Cardiac muscle cell (in vitro differentiated cells and primary cell): ENCODE measurements at regions not wholly inside any gene's neighbourhood (a gene's known extent, or its start where the extent isn't known, plus 50 kb on each side); places are given as distances from the start of the nearest gene placed in this dataset.

Experiments
- DNase-seq, 2 donors: peaks; one replicate each; pipeline versions ENCODE4 v3.0.0 to v3.0.0-alpha.2; 2010 to 2017; ENCODE audit warnings: low read depth in 1 of 2, low spot score in 1 of 2
- H3K27ac ChIP-seq: fragments of 200-600 bp; sonication (generic); 2 replicates; pipeline ENCODE4 v1.5.1; 2016
- H3K27me3 ChIP-seq: fragments of 200-600 bp; sonication (generic); 2 replicates; pipeline ENCODE4 v1.6.0; 2016; ENCODE audit warnings: control low read depth
- H3K36me3 ChIP-seq: fragments of 200-600 bp; sonication (generic); 2 replicates; pipeline ENCODE4 v1.5.1; 2016; ENCODE audit warnings: control low read depth
- H3K4me1 ChIP-seq: fragments of 200-600 bp; sonication (generic); 2 replicates; pipeline ENCODE4 v1.8.1; 2017; ENCODE audit warnings: low read depth, mild to moderate bottlenecking, mixed run types
- H3K4me3 ChIP-seq: fragments of 200-600 bp; sonication (generic); 2 replicates; pipeline ENCODE4 v1.5.1; 2016; ENCODE audit warnings: mild to moderate bottlenecking
- H3K9me3 ChIP-seq: fragments of 200-600 bp; sonication (generic); 2 replicates; pipeline ENCODE4 v1.5.1; 2017; ENCODE audit warnings: low read depth, mild to moderate bottlenecking, control low read depth
- CTCF ChIP-seq: IDR thresholded peaks from 2 replicates; pipeline ENCODE4 v1.5.1; 2012; ENCODE audit warnings: low read depth, mild to moderate bottlenecking, low read length

- no peak for TF ChIP-seq CTCF
- Histone ChIP-seq H3K27me3 (no peaks in the 10 kb centered on the region), H3K9me3 (no peaks in the 10 kb centered on the region), H3K36me3 (no peaks in the 10 kb centered on the region), H3K4me3 (no peak overlapping the region), H3K4me1 (peaks cover 19% of the 10 kb centered on the region), H3K27ac (no peak overlapping the region)
- no peak for DNase-seq
Measured at GRCh38 chr3:197350446-197350845, 52.0 kb upstream of the DLG1 start.

GRCh38 chr3:197349368-197349767, 51.0 kb upstream of the DLG1 start:
- H3K27ac ChIP-seq = no peak overlapping the region
- no peak for TF ChIP-seq CTCF
- no peak overlapping the region for H3K4me3 ChIP-seq
- no peak for DNase-seq
- no peaks in the 10 kb centered on the region for H3K27me3 ChIP-seq
- H3K4me1 ChIP-seq = peaks cover 17% of the 10 kb centered on the region
- no peaks in the 10 kb centered on the region for H3K9me3 ChIP-seq
- no peaks in the 10 kb centered on the region for H3K36me3 ChIP-seq
